HG02571 (cell line): ENCODE measurements at regions not wholly inside any gene's neighbourhood (a gene's known extent, or its start where the extent isn't known, plus 50 kb on each side); places are given as distances from the start of the nearest gene placed in this dataset.
"Not testable (repeated sequence)": the region's sequence is repeated elsewhere in the genome, so short reads cannot be mapped to it uniquely, and the experiment has no call there.

Experiments used
- ATAC-seq: cut with Tn5 transposase; IDR thresholded peaks from one replicate; pipeline ENCODE4 v1.9.1; 2021; ENCODE audit warnings: mild to moderate bottlenecking, moderate library complexity; ENCODE audit not compliant: unreplicated experiment

- no peak for ATAC-seq
Measured at GRCh38 chr2:194095359-194095758, 1561.7 kb upstream of the SLC39A10 start.

DNA sequence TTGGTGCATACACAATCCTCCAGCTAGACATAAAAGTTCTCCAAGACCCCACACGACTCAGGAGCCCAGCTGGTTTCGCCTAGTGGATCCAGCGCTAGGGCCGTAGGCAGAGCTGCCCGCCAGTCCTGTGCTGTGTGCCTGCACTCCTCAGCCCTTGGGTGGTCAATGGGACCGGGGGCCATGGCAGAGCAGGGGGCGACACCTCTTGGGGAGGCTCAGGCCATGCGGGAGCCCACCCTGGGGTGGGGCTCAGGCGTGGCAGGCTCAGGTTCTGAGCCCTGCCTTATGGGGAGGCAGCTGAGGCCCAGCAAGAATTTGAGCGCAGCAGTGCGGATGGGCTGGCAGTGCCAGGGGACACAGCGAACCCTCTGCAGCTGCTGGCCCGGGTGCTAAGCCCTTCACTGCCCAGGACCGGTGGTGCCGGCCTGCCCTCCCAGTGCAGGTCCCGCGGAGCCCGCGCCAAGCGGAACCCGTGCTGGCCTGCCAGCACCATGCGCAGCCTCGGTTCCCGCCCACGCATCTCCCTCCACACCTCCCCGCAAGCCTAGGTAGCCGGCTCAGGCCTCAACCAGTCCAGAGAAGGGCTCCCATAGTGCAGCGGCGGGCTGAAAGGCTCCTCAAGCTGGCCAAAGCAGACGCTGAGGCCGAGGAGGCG, 1566.6 kb upstream of the SLC39A10 start:
- ATAC-seq = no peak

DNA sequence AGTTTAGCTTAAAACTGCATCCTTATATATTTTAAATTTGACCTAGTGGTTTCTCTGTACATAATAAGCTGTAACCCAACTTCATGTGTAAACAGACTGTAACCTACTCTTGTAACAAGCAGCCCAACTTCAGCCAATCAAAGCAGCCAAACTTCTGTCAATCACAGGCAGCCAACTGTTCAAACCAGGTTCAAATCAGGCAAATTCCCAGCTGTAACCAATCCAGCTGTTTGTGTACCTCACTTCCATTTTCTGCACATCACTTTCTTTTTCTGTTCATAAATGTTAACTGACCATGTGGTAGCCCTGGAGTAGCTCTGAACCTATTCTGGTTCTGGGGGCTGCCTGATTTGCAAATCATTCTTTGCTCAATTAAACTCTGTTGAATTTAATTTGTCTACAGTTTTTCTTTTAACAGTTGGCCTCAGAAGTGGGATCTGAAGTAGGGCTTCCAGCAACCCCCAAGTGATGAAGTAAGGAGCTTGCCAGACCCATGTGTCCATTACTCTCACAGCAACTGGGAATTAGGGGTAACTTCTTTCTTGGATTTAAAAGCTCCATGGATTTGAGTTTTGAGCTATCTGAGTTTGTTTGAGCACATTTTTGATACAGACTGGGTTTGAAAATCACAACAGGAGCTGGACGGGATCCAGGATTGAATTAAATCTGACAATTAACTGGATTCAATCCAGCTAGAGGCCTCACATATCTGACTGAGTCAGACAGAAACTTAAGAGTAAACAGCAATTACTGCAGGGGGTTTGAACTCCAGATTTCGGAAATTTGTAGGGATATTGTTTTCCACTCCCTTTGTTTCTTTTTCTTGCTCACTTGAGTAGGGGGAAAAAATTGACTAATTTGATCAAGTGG, 1569.7 kb upstream of the SLC39A10 start:
- no peak for ATAC-seq

DNA sequence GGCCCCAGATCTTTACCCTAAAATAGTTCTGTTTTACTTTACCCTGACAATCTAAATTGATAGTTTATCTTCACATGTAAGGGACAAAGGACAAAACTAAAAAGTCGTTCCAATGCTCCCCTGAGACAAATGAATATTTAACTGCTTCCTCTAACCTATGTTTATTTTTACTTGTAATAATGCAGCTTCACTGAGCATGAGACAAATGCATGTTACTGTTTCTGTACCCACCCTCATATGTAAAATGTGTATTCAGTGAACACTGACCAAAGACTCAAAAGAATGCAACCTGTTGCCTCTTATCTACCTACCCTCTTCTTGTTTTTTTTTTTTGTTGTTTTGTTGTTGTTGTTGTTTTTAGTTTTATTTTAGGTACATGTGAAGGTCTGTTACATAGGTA, 1570.9 kb upstream of the SLC39A10 start:
- no peak for ATAC-seq

DNA sequence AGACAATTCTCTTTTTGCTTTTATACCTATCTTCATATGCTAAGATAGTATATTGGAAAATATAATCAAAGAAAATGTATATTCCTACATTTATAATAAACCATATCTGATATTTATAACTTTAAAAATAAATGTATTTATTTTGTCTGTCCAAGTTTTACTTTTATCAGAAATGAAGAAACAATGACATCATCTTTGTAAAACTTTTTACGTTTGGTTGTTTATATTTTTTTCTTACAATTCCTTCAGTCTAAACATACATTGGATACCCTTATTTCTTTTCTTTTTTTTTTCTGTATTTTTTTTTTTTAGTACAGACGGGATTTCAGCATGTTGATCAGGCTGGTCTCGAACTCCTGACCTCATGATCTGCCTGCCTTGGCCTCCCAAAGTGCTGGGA, 1577.0 kb upstream of the SLC39A10 start:
- ATAC-seq = no peak

DNA sequence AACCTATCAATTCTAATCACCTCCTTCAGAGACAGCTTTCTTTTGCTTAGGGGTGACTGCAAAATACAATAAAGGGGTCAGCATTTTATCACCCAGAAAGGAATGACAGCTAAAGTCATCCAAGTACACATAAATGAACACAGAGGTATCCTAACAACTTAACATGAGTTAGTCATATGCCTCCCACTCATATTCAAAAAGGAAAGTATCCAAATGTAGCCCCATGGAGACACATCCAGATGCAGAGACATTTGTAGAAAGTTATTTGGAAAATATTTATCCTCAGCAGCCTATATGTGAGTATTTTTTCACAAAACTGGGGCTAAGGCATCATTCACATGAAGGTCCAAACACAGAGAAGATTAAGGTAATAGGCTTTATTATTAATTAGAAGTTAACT, 1579.7 kb upstream of the SLC39A10 start:
- no peak for ATAC-seq

DNA sequence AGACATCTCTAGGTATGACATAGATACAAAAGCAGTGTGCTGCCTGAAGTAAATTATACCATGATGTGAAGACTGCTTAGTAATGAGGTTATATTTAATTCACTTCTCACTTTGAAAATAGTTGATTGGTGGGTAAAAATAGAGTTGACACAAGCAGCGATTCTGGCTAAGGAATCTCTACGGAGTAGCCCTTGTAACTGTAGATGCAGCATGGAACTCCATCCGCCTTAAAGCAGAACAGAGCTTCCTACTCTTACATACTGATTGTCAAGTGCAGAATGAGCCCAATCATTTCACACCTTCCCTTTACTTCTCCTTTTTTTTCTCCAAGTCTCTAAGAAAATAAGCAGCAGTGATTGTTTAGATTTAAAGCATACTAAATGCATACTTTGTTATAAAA, 1594.6 kb upstream of the SLC39A10 start:
- ATAC-seq = no peak

DNA sequence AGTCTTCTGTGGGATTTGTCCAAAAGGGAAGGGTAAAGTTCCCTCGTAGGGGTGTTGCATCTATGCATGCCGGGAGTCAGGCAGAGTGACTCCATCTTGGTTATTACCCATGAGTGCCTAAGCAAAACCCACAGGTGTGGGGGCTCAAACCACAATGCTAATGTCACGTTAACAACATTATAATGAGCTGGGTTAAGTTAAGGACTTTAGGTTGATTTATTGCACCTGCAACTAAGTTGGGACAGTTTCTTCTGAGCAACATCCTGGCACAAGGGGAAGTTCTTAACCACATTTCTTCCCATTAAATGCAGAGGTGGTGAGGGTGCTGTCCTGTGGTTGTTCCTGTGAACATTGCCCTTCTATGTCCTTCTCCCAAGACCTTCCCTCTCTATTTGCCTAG, 1596.8 kb upstream of the SLC39A10 start:
- no peak for ATAC-seq

GRCh38 chr2:194054313-194054712, 1602.7 kb upstream of the SLC39A10 start:
- ATAC-seq = no peak

DNA sequence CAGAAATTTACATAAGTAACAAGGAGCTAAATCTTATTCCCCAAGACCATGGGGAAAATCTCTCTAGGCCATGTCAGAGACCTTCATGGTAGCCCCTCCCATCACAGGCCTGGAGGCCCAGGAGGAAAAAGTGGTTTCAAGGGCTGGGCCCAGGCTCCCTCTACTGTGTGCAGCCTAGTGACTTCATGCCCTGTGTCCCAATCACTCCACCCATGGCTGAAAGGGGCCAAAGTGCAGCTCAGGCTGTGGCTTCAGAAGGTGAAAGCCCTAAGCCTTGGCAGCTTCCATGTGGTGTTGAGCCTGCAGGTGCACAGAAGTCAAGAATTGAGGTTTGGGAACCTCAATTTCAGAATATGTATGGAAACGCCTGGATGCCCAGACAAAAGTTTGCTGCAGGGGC, 1612.7 kb upstream of the SLC39A10 start:
- no peak for ATAC-seq

GRCh38 chr2:194021130-194021529, 1635.9 kb upstream of the SLC39A10 start:
- ATAC-seq = not testable (repeated sequence)

- ATAC-seq = no peak
Measured at GRCh38 chr2:194020155-194020554, 1636.9 kb upstream of the SLC39A10 start.

DNA sequence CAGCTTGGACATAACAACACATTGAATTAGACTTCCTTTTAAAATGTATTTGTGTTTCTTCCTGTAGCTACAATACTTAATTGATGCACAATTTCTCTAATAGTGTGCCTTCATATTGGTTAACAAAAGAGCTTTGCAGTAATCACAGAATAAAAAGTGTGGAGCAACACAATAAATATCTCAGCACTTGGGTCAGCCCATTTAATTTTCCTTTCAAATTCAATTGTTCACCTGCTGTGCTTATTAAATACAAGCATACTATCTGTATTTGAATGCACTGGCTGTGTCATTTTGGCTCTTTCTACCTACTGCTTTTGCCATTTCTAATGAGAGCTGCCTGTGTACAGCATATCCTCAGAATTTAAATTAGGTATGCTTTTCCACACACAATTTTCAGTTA, 1641.3 kb upstream of the SLC39A10 start:
- ATAC-seq = no peak

DNA sequence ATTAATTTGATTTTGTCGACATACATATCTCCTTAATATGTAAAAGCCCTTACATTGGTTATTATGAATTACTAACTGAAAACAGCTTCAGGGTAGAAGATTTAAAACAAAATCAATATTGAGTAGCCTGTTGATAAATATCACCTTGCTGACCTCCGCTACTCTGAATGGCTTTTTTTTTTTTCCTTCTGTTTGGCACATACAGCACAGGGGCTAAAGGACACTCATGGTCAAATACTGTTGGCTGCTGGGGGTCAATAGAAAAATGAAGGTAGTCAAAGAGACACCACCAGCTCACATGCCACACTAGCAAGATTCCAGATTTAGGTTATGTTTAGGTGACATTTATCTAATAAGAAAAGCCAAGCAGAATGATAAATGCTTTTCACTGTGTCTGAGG, 1642.4 kb upstream of the SLC39A10 start:
- no peak for ATAC-seq

GRCh38 chr2:194004590-194005206, 1652.3 kb upstream of the SLC39A10 start:
- ATAC-seq = no peak

- ATAC-seq = no peak
Measured at GRCh38 chr2:194003911-194004310, 1653.1 kb upstream of the SLC39A10 start.

GRCh38 chr2:194002699-194003368, 1654.2 kb upstream of the SLC39A10 start:
- ATAC-seq = no peak

- no peak for ATAC-seq
Measured at GRCh38 chr2:193990868-193991267, 1666.2 kb upstream of the SLC39A10 start.

DNA sequence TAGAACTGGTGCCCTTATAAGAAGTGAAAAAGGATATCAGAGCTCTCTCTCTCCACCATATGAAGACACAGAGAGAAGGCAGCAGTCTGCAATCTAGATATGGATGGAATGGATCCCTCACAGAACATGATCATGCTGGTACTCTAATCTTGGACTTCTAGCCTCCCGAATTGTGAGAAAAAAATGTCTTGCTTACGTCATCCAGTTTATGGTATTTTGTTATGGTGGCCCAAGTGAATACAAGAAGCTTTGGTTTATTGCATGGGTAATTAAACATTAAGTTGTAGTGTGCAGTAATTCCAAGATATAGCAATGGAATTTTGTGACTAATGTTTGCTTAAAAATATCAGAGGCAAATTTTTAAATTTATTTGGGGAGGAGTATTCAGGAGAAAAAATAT, 1667.4 kb upstream of the SLC39A10 start:
- no peak for ATAC-seq

DNA sequence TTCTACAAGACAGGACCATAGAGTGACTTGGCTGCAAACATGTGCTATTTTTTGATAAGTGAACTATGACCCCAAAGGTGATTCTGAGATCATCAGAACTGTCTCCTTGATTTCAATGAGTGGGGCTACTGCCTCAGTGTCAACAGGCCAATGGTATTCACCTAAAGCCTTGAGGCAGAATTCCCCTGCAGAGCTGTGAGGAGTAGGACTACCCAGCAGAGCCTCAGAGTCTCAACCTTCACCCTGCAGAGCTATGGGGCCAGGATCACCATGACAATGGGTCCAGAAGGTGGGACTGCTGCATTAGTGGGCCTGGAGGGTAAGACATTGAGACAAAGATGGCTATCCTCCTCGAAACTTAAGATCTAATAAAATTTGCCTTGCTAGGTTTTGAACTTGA, 1668.2 kb upstream of the SLC39A10 start:
- no peak for ATAC-seq

DNA sequence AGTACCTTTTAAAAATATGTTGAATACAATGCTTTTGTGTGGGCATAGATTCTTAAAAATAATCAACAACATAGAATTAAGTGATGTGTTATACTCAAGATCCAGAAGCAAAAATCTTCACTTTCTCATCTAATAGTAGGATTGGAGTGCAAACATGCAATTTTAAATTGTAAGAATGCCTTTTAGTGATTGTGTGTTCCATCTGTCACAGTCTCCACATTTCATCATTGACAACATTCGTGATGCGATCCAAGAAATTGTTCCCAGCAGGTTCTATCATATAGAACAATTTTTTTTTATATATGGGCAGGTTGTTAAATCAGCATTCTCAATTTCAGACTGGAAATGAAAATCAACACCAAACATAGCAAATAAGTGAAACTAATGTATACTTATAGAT, 1671.8 kb upstream of the SLC39A10 start:
- no peak for ATAC-seq
